GM19397 (cell line): ENCODE measurements at regions not wholly inside any gene's neighbourhood (a gene's known extent, or its start where the extent isn't known, plus 50 kb on each side); places are given as distances from the start of the nearest gene placed in this dataset.

Source experiments
- ATAC-seq: cut with Tn5 transposase; IDR thresholded peaks from one replicate; pipeline ENCODE4 v1.9.1; 2021; ENCODE audit warnings: mild to moderate bottlenecking, moderate library complexity; ENCODE audit not compliant: unreplicated experiment

DNA sequence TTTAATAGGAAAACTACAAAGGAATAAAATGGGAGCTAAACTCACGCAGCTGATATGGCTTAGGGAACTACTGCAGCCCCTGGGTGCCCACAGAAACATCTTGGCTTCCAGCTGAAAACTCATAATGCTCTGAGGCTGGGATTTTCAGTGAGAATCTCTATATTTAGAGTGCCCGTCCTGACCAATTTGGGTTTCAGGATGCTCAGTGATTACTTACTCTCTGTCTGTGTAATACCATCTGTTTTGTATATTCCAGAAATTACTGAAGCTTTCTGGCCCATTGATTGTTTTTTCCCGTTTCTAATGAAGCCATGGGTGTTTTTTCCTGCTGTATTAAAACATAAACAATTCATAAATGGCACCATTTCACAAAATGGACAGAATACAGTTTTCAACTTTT lies 50.6 kb upstream of the ZNF385D start:
- no peak for ATAC-seq

DNA sequence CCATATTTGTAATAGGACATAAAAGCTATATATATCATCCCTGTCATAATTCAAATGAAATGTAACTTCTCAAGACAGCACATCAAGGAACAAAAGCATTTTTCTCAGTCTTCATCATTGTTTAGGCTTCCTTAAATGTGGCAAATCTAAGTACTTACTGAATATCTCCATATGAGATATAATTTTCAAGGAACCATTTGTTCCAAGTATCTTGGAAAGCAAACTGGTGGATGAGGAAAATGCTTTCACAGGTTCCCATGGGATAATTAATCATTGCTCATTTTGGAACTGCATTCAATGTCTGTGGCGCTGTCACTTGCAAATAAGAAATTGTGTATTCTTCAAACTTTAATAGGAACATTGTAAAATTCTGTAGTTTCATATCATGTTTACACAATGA lies 52.6 kb upstream of the ZNF385D start:
- no peak for ATAC-seq

DNA sequence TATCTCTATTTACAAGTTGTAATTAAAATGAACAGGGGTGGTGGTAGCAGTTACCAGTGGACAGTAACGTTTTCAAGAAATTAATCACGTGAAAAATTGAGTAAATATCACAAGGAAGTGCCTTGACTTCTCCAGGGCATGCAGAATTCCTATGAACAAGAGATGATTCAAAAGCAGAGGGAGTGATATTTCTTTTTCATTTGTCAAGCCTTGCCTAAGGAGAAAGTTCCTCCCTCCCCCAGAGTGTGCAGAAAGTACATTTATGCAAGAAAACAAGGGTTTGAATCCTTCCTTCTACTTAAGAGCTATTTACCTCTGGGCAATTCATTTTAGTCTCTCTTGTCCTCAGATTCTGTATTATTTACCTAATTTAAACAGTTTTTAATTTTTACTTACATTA lies 53.3 kb upstream of the ZNF385D start:
- no peak for ATAC-seq

DNA sequence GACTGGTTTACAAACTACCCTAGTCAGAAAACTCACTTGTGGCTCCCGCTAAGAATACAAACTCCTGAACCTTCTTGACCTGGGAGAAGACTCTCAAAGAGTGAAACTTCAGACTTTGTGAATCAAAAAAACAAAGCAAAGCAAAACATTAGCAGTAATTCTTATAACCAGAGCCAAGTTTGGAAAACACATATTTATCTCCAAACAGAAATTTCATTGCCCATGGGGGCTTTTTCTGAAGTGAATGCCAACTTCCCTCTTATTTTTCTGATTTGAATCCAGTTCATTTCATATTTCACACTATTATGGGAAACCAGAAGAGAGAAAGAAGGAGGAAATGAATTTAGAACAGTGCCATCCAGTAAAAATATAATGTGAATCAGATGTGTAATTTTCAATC lies 55.7 kb upstream of the ZNF385D start:
- no peak for ATAC-seq

DNA sequence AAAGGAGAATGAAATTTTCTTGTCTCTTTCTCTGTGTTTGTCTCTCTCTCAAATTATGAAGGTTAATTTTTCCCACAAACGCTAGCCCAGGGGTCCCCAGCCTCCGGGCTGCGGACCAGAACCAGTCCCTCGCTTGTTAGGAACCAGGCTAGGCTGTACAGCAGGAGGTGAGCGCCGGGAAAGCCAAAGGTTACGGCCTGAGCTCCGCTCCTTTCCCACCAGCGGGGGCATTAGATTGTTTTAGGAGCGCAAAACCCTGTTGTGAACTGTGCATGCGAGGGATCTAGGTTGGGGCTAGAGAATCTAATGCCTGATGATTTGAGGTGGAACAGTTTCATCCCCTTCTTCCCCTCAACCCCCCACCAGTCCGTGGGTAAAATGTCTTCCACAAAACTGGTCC lies 74.7 kb upstream of the ZNF385D start:
- no peak for ATAC-seq

DNA sequence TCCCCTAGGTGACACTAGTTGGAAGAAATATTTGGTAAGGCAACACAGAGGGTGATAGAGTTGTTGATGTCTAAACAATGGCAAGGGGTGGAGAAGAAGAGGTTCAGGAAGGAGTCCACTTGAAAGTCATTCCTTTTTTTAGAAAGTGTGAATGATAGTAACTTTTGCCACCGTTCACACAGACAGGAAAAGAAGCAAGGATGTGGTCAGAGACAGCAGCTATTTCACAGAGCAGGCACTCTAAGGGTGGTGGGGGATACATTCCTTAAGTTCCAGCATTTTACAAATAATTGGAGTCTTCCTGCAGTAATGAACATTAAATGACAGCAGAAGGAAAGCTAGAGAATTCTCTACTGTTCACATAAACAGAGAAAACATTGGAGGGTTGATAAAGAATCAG lies 75.4 kb upstream of the ZNF385D start:
- ATAC-seq = no peak

DNA sequence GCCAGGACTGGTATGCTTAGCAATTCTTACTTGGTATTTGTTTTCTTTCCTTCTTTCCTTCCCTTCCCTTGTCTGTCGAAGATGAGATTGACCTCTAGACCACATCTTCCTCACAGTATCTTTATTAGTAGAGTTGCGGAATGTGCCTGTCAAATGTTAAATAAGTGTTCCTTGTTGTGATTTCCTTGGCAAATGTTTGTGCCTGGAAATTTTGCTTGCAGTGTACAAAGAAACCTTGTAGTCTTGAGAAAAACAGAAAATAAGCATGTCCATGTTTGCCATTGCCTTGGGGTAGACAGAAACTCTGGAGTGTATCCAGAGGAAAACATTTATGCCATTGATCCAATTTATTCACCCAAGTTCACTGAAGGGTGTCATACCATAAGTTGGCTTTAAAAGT lies 79.5 kb upstream of the ZNF385D start:
- ATAC-seq = no peak

DNA sequence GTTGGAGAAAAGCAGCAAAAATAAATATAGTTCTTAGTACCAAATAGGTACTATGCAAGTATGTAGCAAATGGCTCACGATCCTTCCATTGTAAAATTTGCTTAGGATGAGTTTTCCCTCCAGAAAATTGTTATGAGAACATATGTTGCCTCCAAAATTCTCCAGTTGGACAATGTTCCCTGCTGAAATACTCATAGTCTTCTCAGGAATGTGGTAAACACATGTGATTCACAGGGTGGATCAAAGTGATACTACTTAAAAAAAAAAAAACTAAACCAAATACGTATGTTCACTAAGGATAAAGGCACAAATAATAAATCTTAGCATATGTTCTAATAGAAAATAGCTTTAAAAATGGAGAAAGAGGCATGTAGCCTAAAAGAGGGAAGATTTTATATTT lies 84.3 kb upstream of the ZNF385D start:
- no peak for ATAC-seq

DNA sequence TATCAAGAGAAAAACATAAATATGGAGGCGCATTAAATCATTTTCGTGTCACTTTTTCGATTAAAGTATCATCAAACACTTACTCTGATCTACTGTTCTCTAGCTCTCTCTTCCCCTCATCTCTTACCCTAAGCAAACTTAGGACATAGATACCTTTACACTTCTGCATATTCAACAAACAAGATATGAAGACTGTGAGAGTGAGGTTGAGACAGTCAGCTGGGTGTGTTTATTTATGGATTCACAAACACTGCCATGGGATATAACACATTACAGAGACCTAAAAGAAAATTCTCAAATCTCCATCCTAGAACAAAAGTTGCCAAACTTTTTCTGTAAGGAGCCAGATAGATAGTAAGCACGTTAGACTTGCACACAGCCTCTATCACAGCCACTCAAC lies 85.2 kb upstream of the ZNF385D start:
- ATAC-seq = no peak

DNA sequence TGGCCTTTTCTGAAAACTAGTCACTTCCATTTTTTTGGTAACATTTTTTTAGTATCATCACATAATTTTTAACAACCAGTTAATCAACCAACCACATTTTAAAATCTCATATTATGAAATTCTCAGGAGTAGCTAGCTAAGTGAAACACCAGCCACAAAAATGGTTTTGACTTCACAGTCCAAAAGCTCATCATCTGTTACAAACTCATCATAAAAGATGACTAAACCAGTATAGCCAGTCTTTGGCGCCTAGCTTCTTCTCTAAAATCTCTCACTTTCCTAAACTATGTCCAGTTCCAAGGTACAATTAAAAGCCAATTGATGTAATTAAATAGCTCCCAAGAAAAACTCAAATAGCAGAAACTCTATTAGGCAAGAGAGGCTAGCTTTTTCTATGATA lies 88.2 kb upstream of the ZNF385D start:
- no peak for ATAC-seq

DNA sequence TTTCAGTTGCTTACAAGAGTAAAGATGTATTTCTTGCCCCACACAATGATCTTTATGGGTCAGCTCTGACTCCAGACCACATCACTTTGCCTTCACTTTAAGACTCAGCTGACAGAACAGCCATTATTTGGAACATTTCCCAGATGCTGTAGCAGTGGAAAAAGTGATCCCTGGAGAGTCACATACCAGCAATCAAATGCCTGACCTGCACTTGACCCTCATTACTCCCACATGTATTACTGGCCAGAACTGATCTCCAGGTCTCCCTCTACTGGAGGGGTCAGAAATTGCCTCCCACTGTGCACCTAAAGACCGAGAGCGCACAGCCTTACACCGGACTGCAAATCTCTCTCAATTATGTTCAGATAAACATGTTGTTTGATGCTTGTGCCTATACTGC lies 88.6 kb upstream of the ZNF385D start:
- no peak for ATAC-seq

DNA sequence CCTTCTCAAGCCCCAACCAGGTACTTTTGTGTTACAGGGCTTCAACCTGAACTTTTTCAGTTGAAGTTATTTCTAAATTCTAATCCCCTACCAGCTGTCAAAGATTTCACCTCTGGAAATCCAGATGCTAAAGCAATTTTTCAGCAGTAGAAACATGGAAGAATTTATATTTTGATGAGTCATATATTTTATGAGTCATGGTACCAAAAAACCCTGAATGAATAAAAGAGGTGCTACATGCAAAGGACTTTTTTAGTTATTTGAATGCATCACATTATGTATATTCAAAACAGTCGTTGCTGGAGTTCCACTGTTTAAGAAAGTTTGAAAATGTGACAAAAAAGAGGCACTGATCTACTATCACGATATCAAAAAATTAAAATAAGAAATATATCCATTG lies 96.0 kb upstream of the ZNF385D start:
- ATAC-seq = no peak

DNA sequence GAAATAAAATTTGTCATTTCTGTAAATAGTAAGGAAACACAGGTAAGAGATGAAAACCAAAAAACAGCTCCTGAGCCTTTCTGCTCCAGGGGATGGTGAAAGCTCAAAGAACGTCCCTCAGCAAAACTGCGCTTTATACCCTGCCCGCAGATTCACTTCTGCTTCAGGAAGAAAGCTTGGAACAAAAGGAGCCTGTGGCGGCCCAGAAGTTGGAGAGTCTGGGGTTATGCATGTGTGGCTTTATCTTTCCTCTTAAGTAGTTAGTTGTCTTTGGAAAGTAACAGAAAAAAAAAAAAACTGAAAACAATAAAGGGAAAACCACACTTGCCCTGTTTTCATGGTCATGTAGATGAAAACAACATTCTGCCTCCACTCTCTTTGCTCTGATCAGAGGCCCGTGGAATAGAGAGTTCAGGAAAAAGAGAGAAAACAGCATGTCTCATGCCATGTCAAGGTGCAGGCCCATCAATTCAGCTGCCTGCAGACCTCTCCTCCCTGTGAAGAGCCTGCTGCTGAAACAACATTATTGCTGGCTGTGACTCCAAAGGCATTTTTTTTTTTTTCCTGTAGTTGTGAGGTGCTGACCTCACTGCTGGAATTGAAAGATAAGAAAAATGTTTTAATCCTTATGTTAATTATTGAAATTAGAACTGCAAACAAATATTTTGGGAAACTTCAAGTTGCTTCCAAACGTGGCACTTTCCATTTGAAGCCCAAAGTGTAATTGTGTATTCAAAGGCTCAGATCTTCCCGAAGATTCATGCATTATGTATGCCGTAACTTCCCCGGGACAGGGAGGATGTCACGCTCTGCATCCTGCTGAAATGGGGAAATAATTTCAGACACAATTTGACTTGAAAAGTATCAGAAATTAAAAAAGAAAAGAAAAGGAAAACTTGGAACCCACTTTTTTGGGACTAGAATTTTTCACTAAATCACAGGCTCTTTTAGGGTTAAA lies 108.4 kb upstream of the ZNF385D start:
- ATAC-seq = no peak

DNA sequence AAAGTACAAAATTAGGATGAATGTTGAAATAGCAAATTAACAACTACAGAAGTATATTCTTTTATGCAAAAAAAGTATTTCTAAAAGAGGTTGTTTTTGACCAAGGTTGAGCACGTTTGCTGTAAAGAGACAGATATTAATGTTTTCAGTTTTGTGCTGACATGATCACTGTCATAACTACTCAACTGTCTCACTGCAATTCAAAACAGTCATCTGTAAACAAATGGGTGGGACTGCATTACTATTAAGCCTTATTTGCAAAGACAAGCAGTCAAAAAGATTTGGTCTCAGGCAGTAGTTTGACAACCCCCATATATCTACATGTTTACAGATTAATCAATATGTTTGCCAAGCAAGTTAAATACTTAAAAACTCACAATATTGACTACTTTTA lies 109.1 kb upstream of the ZNF385D start:
- ATAC-seq = no peak

DNA sequence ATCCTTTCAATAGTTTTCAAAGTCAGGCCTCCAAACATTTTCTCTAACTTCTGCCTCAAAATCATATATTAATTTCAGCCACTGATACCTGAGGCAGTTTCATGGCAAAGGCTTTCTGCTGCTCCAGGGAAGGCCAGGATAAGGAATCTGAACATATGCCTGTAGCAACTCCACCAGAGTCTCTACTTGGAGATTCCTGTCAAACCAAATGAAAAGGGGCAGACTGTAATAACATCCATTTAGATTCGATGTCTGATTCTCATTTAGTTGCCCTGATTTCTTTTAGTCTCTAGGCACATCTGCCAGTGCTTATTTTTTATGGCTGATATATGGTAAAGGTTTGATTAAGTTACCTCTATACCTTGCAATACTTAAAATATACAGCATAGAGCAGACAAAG lies 109.6 kb upstream of the ZNF385D start:
- no peak for ATAC-seq

DNA sequence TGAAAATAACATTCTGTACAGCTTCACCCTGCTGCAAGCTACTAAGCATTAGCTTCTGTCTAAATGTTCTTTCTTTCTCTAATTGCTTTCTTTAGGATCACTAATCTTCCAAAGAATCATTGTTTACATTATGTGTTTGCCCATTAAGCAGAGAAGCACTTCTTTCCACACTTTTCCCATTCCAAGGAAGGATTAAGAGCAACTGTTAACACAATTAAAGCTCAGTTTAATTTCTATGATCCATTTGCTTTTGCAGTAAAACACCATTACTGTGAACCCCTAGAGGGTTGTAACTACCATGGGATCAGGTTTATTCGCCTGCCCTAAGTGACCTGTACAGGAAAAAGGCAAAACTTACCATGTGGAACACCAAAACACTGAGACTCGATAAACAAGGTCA lies 125.8 kb upstream of the ZNF385D start:
- ATAC-seq = no peak

DNA sequence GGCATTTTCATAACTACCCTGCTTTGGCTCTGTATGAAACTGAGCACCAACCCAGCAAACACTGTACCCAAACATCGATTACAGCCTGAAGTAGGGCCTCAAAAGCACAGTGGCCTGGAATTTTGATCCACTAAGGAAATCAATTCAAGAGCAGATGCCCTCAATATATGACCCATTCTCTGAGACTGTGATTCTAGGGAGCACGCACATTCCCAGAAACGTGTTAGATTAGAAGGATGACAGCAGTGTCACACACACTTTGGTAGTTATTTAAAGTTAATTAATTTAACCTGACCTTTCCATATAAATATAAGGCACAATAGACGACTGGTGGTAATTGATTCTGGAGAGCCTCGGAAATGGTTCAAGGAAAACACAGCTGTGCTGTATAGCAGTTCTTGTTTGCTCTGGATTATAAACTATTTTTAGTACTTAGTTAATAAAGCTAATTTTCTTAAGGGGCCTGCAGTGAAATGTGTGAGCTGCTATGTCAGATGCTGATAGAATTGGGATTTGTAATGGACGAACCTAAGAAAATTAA lies 126.3 kb upstream of the ZNF385D start:
- ATAC-seq = no peak

DNA sequence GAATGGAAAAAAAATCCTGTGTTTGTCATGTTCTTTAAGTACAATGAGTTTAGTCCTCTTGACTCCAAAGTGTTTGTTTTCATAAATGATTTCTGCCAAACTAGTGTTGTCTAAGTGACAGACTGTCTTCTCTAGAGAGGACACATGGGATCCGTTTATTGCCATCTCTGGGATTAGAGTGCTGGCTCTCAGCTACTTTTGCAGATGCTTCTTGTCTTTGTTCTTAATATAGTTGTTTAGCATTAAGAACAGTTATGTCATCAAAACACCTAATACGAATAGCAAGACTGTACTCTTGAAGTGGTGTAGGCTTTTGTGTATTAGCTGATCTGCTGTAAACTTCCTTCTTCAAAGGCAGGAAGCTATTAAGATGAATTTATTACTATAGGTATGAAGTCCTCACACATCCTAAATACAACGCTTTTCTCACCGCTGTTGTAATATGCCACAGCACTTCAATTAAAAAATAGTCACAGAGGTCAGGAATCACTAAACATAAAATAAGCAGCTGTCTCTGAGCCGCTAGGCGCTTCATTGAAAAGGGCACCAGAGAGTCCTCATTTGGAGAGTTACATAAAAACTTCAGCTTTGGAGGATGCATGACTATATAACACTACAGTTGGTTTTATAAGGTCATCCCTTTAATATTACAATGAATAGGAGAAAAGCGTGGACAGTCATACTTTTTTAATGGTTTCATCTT lies 128.3 kb upstream of the ZNF385D start:
- ATAC-seq = no peak

DNA sequence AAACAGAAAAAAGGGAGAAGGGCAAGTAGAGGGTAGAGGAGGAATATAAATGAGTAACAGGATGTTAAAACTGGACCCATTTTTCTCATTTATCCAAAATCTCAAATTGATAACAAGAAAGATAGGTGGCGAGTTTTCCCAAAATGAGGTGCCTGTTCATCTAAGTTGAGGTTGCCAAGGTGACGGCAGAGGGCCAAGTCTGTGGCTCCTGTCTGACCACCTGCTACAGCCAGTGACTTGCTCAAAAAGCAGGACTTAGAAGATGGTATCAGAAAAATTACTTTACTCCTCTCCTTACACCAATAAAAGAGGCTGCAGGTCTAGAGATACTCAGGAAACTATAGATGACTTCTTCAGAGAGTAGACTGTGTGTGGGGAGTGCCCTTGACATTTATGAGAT lies 137.6 kb upstream of the ZNF385D start:
- no peak for ATAC-seq

DNA sequence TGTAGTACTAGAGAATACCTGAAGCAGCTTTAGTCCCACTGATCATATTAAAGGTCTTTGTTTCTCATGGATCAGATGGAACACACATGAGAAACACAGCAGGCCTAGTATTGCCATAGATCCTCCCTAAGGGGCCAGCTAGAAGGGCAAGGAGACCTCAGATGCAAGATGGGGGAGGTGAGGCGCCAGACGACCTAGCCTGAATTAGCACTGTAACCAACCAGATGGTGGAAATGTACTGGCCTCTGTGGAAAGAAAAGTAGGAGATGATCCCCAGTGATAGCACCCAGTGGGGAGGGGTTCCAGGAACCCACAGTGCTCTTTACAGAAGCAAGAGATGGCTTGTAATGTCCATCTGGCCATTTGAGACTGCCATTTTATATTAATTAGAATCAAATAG lies 138.2 kb upstream of the ZNF385D start:
- ATAC-seq = no peak

DNA sequence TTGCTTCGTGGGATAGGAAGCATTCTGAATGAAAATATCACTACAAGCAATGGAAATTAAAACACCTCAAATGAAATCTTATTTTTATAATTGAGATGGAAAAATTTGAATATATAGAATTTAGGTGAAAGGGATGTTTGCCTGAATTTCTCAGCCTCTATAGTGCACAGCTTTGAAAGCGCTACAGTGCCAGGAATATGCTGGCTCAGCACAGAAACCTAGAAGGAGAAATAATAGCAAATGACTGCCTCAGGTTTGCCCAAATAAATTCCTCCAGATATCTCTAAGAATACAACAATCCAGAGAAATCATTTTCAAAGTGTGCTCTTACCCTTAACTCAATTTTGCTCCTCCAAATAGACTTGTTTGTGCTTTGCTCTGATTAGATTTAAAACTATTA lies 141.1 kb upstream of the ZNF385D start:
- ATAC-seq = no peak

DNA sequence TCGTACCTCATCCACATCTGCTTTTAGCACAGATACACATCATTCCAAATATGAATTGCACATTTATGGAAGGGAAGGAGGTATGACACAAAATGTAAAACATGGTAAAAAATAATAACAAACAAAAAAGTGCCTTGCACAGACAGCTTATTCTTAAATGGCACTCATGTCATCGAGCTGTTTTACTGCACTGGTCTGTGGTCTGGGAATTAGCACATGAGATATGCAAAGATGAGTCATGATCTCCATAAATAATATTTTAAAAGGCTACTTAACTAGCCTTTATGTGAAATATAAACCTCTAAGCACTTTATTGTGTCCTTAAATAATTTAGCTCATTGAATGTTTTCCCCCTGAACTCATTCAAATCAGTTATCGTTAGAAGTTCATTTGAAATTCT lies 142.2 kb upstream of the ZNF385D start:
- ATAC-seq = no peak
